EH (cell line): ENCODE measurements at regions not wholly inside any gene's neighbourhood (a gene's known extent, or its start where the extent isn't known, plus 50 kb on each side); places are given as distances from the start of the nearest gene placed in this dataset.
A peak's percentile ranks its signal among the peaks of the same experiment; 100 is the strongest.

Source experiments
- DNase-seq: peaks from one replicate; pipeline ENCODE4 v3.0.0-alpha.2; 2015; ENCODE audit warnings: low read depth

DNA sequence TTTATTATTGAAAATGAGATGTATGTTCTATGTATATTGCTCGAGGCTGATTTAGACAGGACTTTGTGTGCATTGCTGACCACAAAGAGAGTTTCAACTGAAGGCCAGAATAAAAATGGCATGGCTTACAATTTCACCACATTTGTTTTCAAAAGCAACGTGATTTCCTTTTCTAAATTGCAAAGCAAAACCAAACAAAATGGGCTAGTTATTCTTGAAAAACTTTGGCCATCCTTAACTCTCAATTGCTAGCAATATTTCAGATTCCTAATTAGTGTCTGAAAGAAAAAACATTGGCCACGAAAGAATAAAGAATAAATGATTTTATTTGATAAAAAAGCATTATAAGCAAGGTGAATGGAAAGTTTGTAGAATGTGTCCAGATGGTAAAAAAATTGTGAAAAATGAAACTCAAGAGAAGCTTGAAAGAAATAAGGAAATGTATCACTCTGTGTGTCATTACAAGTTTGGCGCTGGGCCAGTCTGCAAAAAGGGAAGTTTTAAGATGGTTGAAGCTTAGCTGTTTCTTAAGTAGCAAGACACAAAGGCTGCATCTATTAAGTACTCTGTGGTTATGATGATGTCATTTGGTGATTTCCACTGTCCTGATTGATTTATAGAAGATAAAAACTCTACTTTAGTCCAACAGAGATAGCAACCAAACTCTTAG lies 89.2 kb upstream of the PRLR start:
- peak; percentile 18 for DNase-seq

DNA sequence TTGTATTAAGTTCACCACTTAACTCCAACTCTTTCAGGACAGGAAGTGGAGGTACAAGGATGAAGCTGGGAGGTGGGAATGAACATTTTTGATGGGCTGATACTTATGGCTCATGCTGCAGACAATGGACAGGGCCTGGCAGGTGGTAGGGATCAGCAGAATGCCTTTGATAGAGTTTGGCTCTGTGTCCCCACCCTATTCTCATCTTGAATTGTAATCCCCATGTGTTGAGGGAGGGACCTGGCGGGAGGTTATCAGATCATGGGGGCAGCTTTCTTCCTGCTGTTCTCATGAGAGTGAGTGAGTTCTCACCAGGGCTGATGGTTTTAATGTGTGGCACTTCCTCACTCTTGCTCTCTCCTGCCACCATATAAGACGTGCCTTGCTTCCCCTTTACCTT lies 87.3 kb upstream of the PRLR start:
- DNase-seq: no peak

- DNase-seq: no peak
These were observed 86.5 kb upstream of the PRLR start for GRCh38 chr5:35316611-35317274.

- DNase-seq: peak; percentile 36
These were observed 83.0 kb upstream of the PRLR start for GRCh38 chr5:35313291-35313690.

DNA sequence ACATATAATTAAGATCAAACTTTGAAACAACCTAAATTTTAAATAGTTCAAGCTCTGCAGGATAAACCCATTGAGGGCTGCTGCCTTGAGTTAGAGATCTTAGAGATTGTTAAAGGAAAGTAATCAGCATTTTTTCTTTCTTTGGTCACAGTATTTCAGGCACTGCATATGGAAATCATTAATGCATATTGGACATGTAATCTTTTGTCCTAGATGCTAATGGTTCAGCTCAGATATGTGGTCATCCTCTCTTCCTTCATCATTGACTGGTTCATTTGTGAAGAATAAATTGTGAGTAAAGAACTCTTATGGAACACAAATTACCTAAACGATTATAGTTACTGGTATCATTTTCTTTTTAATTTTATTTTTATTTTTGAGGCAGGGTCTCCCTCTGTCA lies 82.0 kb upstream of the PRLR start:
- no peak for DNase-seq

GRCh38 chr5:35309365-35310130 lies 79.3 kb upstream of the PRLR start:
- DNase-seq: no peak

- no peak for DNase-seq
These were observed 78.1 kb upstream of the PRLR start for GRCh38 chr5:35308421-35308820.

DNA sequence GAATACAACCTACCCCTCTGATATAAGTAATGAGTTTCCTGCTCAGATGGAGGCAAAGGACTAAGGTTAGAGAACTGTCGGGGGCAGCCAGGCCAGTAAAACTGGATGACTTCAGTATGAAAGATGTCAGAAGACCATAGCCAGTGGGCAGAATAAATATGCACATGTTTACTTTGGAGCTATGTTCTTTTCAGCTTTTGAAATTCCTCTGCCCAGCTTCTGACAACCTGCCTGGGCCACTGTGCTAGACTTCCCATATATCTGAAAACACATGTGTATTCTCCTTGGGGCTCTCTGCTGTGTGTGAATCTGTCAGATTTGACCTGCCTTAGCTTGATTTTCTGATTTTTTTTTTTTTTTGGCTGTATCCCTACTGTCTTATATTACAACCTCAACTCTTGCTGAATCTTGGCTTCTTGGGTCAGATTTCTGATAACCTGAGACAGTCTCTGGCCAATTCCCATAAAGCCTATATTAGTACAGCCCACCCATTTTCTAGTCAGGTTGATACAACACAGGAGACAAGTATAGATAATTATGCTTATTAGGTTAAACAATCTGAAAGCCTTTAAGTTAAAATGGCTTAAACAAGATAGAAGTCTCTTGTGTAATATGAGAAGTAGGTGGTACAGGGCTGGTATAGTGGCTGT lies 76.6 kb upstream of the PRLR start:
- no peak for DNase-seq

GRCh38 chr5:35305336-35306020 lies 75.2 kb upstream of the PRLR start:
- DNase-seq: no peak

DNA sequence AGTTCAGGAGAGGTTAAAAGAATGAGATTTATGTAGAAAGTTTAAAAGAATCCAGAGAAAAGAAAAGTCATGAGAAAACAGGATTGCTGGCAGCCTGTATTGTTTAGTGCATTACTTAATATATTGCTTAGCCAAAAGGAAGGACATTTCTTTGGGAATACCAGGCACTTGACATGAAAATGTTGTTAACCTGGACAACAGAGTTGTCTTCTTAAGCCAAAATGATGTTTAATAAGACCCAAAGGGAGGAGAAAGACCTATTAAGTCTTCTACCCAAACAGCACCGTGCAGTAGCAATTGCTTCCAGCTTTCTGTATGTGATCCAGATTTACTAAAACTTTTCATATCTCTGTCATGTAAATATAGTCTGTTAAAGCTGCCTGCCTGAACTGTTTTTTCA lies 74.0 kb upstream of the PRLR start:
- DNase-seq: no peak

DNA sequence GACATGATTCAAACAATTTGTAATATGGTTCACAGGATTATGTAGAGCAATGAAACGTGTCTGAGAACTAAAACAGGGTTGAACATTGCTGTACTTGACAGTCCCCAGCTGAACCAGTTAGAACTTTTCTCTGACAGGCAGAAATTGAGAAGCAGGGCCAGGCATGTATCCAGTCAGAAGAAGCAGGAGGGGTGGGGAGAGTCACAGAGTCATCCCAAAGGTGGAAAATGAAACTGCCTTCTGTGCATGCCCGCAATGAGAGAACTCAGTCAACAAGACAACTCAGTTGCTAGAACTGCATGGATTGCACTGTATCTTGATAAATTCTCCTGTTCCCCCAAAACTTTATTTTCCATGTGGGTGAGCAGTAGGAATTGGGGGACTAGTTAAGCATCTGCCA lies 72.9 kb upstream of the PRLR start:
- no peak for DNase-seq

DNA sequence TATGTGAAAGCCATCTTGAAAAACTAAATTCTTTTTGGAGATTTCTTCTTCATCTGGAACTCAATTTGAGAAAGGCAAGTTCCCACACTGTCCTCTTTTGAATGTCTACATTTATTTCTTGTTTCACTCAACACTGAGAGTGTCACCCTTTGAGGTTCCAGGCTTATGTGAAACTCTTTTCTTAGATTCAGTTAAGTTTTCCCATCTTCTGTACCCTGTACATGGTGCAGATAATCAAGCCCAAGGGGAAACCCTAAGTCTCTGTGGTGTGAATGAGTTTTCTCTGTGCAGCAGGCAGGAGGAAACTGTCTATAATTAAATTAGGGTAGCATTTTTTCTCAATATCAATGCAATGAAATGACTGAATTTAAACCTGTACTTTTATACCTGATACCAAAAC lies 72.3 kb upstream of the PRLR start:
- DNase-seq: no peak

GRCh38 chr5:35297755-35298154 lies 67.5 kb upstream of the PRLR start:
- DNase-seq: no peak

- no peak for DNase-seq
These were observed 64.7 kb upstream of the PRLR start for GRCh38 chr5:35294976-35295375.

- DNase-seq: no peak
These were observed 63.7 kb upstream of the PRLR start for GRCh38 chr5:35294017-35294416.

GRCh38 chr5:35285435-35285834 lies 55.1 kb upstream of the PRLR start:
- no peak for DNase-seq

DNA sequence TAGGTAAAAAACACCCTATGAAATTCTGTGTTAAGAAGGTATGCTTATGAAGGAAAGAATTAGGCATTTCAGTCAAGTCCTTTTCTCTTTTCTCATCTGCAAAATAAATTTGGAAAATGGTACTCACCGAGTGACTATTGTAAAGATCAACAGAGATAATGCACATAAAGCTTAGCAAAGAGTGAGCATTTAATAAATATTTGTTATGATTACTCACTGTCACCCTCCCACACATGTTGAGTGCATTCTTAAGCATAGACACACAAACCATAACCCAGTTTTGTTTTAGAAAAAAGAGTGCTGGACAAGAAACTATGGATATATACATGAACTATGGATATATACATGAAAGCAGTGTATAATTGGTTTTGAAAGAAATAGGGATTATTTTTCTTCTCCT lies 54.7 kb upstream of the PRLR start:
- DNase-seq: no peak

DNA sequence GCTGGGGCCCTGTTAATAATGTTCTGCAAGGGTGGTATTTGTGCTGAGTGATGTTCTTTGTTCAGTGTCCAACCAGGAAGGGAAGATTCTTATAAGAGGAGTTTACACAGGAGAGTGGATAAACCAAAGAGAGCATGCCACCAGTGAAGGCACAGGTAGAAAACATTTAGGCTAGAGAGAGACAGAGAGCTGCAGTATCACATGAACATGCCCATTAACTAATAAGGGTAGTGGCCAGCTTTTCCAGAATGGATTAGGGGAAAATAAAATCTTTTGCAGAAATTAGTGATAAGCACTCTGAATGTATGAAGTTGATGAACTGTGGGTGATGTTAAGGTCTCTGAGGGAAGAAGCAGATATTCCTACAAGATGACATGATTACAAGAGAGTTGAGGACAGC lies 54.1 kb upstream of the PRLR start:
- no peak for DNase-seq

- DNase-seq: no peak
These were observed 52.5 kb upstream of the PRLR start for GRCh38 chr5:35282810-35283209.

DNA sequence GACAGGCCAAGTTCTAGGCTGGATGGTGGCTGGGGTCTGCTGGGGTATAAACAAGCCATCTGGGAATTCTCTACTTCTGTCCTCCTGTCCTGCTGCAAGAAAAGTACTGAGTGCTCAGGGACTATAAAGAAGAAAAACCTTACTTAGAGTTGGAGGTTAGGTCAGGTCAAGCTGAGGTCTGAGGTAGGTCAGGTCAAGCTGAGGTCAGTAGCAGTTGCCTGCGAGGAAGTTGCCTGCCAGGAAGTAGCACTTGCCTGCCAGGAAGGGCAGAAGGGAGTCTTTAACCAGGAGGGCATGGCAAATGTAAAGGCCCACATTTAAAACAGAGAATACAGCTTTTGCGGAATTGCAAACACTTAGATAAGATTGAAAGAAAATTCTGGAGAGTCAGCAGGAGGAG lies 51.3 kb upstream of the PRLR start:
- no peak for DNase-seq
